ENCODE measurements at regions not wholly inside any gene's neighbourhood (a gene's known extent, or its start where the extent isn't known, plus 50 kb on each side); places are given as distances from the start of the nearest gene placed in this dataset.
A peak's percentile ranks its signal among the peaks of the same experiment; 100 is the strongest.

DNA sequence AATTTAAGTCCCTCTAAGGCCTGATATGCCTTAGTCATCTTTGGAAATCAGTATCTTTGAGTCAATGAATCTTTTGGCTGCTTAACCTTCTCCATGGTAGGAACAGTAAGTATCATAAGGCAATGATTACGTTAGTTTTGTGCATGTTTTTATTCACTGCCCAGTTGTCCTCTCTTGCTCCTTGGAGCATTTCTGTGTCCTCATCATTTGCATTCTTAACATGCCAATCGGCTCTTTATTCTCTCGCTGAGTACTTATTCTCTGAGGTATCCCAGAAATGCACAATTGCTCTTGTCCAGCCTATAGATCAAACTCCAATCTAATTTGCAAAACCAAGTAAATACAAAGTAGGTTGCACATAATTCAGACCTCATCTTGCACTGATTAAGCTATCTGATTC lies 405.0 kb upstream of the IL12A start:
- TF ChIP-seq, protein P1, sequence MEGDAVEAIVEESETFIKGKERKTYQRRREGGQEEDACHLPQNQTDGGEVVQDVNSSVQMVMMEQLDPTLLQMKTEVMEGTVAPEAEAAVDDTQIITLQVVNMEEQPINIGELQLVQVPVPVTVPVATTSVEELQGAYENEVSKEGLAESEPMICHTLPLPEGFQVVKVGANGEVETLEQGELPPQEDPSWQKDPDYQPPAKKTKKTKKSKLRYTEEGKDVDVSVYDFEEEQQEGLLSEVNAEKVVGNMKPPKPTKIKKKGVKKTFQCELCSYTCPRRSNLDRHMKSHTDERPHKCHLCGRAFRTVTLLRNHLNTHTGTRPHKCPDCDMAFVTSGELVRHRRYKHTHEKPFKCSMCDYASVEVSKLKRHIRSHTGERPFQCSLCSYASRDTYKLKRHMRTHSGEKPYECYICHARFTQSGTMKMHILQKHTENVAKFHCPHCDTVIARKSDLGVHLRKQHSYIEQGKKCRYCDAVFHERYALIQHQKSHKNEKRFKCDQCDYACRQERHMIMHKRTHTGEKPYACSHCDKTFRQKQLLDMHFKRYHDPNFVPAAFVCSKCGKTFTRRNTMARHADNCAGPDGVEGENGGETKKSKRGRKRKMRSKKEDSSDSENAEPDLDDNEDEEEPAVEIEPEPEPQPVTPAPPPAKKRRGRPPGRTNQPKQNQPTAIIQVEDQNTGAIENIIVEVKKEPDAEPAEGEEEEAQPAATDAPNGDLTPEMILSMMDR (conservative IDR thresholded peaks at IDR 0.05; ENCODE audit: control insufficient read depth, insufficient read depth, low read depth, low read length): no peak
- DNase-seq (ENCODE audit: low read depth): peak; percentile 35
- H3K4me3 ChIP-seq (ENCODE audit: control insufficient read depth, low read depth, low read length): no peak overlapping the region

DNA sequence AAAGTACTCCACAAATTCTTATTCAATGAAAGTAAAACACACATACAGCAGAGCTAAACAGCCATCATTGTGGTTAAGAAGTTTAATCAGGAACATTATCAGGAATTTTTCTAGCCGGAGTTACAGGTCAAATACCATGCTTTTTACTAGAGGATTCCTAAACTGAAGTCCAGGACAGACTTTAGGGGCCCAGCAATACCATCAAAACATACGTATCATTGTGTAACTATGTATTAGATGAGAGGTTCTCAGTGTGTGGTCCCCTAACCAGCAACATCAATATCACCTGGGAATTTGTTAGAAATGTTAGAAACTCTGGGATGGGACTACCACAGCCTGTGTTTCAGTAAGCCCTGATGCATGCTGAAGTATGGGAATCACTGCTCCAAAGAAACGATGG lies 404.2 kb upstream of the IL12A start:
- no peak overlapping the region for H3K4me3 ChIP-seq (ENCODE audit: control insufficient read depth, low read depth, low read length)

DNA sequence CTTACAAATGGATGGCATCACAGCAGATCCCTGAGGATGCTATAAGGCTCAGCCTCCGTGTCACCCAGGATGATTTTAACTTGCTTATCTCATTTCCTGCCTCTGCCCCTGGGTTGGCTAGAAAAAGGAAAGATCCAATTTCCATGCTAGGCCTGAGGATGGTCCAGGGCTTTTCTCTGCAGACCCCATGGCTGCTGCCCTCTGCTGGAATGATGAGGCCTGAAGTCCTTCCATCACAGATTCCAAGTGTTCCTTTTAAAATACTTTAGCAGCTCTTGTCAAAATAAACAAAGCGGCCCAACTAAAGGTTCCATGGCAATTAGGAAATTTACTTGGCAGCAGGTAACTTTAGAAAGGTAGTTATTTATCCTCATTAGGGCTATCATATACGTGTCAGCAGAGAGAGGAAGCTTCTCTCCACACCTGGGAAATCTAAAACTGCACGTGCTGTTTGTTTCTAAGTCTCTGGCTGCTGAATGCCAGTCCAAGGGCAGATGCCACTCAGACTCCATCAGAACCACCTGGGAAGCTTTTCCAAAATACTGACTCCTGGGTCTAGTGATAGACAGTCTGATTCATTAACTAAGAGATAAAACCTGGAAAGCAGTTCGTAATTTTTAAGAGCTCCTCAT lies 401.9 kb upstream of the IL12A start:
- TF ChIP-seq, protein P1 (conservative IDR thresholded peaks at IDR 0.05; ENCODE audit: control insufficient read depth, insufficient read depth, low read depth, low read length): peak; percentile 66
- peak; percentile 52 for DNase-seq (ENCODE audit: low read depth)

More for the DNA sequence above, 404.2 kb upstream of the IL12A start:
- no peak for DNase-seq (ENCODE audit: low read depth)
- TF ChIP-seq, protein P1 (conservative IDR thresholded peaks at IDR 0.05; ENCODE audit: control insufficient read depth, insufficient read depth, low read depth, low read length): no peak

DNA sequence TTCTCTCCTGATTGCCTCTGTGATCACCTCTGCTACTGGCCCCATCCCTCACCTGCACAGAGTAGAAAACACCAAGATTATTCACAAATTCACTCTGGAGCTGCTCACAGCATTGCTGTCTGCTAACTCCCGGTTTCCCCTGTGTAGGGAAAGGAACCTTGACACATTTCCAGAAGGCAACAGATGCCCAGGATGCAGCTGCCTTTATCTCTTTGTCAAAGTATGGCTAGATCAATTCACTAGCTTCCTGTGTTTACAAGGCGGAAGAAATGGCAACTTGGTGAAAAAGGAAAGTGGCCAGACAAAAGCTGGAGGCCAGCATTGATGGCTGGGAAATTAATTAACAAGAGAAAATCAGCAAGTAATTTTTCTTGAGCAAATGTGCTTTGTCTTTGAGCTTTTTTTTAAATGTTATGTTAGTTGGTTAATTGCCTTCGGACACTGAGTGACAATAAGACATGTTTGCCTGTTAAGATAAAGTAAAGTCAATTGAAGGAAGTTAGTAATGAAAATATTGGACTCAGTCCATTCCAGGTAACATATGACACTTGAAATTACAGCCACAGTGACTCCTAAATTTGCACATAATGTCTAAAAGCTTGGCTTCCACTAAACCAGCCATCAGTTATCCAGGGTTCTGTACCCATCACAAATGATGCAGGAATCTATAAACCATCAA lies 394.6 kb upstream of the IL12A start:
- no peak overlapping the region for H3K4me3 ChIP-seq (ENCODE audit: control insufficient read depth, low read depth, low read length)
- TF ChIP-seq, protein P1 (conservative IDR thresholded peaks at IDR 0.05; ENCODE audit: control insufficient read depth, insufficient read depth, low read depth, low read length): no peak
- DNase-seq (ENCODE audit: low read depth): no peak

More for the DNA sequence above, 401.9 kb upstream of the IL12A start:
- no peak overlapping the region for H3K4me3 ChIP-seq (ENCODE audit: control insufficient read depth, low read depth, low read length)

DNA sequence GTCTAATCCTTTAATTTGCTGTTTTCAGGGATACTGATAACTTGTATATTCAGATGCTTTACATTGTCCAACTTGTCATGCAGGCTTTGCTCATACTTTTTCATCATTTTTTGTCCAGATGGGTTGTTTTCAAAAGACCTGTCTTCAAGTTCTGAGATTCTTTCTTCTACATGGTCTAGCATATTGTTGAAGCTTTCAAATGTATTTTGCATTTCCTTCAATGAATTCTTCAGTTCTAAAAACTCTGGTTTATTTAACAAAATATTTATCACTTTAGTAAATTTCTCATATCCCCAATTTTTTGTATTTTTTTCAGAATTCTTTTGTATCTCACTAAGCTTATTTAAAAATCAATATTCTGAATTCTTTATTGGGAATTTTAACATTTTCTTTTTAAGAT lies 388.3 kb upstream of the IL12A start:
- no peak overlapping the region for H3K4me3 ChIP-seq (ENCODE audit: control insufficient read depth, low read depth, low read length)
- no peak for DNase-seq (ENCODE audit: low read depth)
- TF ChIP-seq, protein P1 (conservative IDR thresholded peaks at IDR 0.05; ENCODE audit: control insufficient read depth, insufficient read depth, low read depth, low read length): no peak

DNA sequence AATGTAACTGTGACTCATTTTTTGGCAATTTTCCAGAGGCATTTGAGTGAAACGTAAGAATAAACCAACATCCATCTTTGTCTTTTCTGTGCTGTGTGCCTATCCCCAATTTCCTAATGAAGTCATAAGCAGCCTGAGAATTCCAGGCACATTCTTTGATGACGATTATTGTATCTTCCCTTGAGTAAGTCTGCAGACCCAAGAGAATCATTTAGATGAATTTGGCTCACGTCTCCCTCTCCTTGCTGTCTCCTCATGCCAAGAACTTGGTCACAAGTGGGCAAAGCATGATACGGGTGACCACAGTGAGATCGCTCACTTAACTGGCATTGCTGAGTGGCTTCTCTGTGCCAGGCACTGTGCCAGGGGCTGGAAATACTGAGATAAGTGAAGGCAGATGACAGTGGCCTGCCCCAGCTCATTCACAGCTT lies 384.5 kb upstream of the IL12A start:
- TF ChIP-seq, protein P1 (conservative IDR thresholded peaks at IDR 0.05; ENCODE audit: control insufficient read depth, insufficient read depth, low read depth, low read length): no peak
- peak; percentile 65 for DNase-seq (ENCODE audit: low read depth)
- H3K4me3 ChIP-seq (ENCODE audit: control insufficient read depth, low read depth, low read length): no peak overlapping the region

Measured in fibroblast of mammary gland (primary cell).